Activated T-cell treated with anti-CD3 and anti-CD28 coated beads, Interleukin-2, amount 50 U/mL, for 1 hour (primary cell): ENCODE measurements at regions not wholly inside any gene's neighbourhood (a gene's known extent, or its start where the extent isn't known, plus 50 kb on each side); places are given as distances from the start of the nearest gene placed in this dataset.

ENCODE experiments used
- DNase-seq: peaks from one replicate; pipeline ENCODE4 v3.0.0-alpha.2; 2020

- no peak for DNase-seq
Measured at GRCh38 chr12:97989366-97989940, 525.9 kb upstream of the TMPO start.

GRCh38 chr12:97994746-97995484 is 520.5 kb upstream of the TMPO start:
- no peak for DNase-seq

- DNase-seq = no peak
Measured at GRCh38 chr12:97995559-97995958, 519.8 kb upstream of the TMPO start.

- DNase-seq = no peak
Measured at GRCh38 chr12:98001430-98001829, 514.0 kb upstream of the TMPO start.

GRCh38 chr12:98002887-98003493 is 512.4 kb upstream of the TMPO start:
- no peak for DNase-seq

- DNase-seq = no peak
Measured at GRCh38 chr12:98007963-98008362, 507.4 kb upstream of the TMPO start.

- no peak for DNase-seq
Measured at GRCh38 chr12:98013560-98013959, 501.8 kb upstream of the TMPO start.

- DNase-seq = no peak
Measured at GRCh38 chr12:98018836-98019235, 496.6 kb upstream of the TMPO start.

GRCh38 chr12:98020376-98020775 is 495.0 kb upstream of the TMPO start:
- no peak for DNase-seq

GRCh38 chr12:98022961-98023360 is 492.4 kb upstream of the TMPO start:
- DNase-seq = no peak

- no peak for DNase-seq
Measured at GRCh38 chr12:98037401-98038140, 477.8 kb upstream of the TMPO start.

GRCh38 chr12:98042668-98043067 is 472.7 kb upstream of the TMPO start:
- DNase-seq = no peak

- DNase-seq = no peak
Measured at GRCh38 chr12:98045395-98045794, 470.0 kb upstream of the TMPO start.

- DNase-seq = no peak
Measured at GRCh38 chr12:98048326-98048725, 467.1 kb upstream of the TMPO start.

- no peak for DNase-seq
Measured at GRCh38 chr12:98053202-98053601, 462.2 kb upstream of the TMPO start.

GRCh38 chr12:98057701-98058100 is 457.7 kb upstream of the TMPO start:
- DNase-seq = no peak

GRCh38 chr12:98058213-98058612 is 457.2 kb upstream of the TMPO start:
- DNase-seq = no peak

- DNase-seq = no peak
Measured at GRCh38 chr12:98058838-98059237, 456.6 kb upstream of the TMPO start.

- DNase-seq = no peak
Measured at GRCh38 chr12:98059659-98060343, 455.6 kb upstream of the TMPO start.

- no peak for DNase-seq
Measured at GRCh38 chr12:98060411-98060810, 455.0 kb upstream of the TMPO start.

- no peak for DNase-seq
Measured at GRCh38 chr12:98062464-98063245, 452.7 kb upstream of the TMPO start.

- no peak for DNase-seq
Measured at GRCh38 chr12:98064501-98064900, 450.9 kb upstream of the TMPO start.
